ENCODE measurements at regions not wholly inside any gene's neighbourhood (a gene's known extent, or its start where the extent isn't known, plus 50 kb on each side); places are given as distances from the start of the nearest gene placed in this dataset.
A peak's percentile ranks its signal among the peaks of the same experiment; 100 is the strongest.

- H3K27ac Mint-ChIP-seq = no peak overlapping the region
- H3K4me1 Mint-ChIP-seq = no peaks in the 10 kb centered on the region
- no peaks in the 10 kb centered on the region for H3K36me3 Mint-ChIP-seq
- H3K9me3 Mint-ChIP-seq (ENCODE audit: low read depth) = peaks cover 2% of the 10 kb centered on the region
- ATAC-seq (no peak), DNase-seq (no peak)
- CTCF ChIA-PET = no interaction called here
- H3K4me3 Mint-ChIP-seq = no peak overlapping the region
- H3K27me3 Mint-ChIP-seq = no peaks in the 10 kb centered on the region
These were observed 68.7 kb upstream of the ARX start for GRCh38 chrX:25084446-25084845.

GRCh38 chrX:25083661-25084060, 67.9 kb upstream of the ARX start:
- no peak overlapping the region for H3K4me3 Mint-ChIP-seq
- H3K9me3 Mint-ChIP-seq (ENCODE audit: low read depth) = peaks cover 2% of the 10 kb centered on the region
- ATAC-seq (no peak), DNase-seq (no peak)
- CTCF ChIA-PET = no interaction called here
- H3K4me1 Mint-ChIP-seq = no peaks in the 10 kb centered on the region
- H3K27me3 Mint-ChIP-seq = no peaks in the 10 kb centered on the region
- no peaks in the 10 kb centered on the region for H3K36me3 Mint-ChIP-seq
- no peak overlapping the region for H3K27ac Mint-ChIP-seq

GRCh38 chrX:25079020-25079419, 63.3 kb upstream of the ARX start:
- DNase-seq (no peak), ATAC-seq (no peak)
- Mint-ChIP-seq H3K4me1 (peaks cover 7% of the 10 kb centered on the region), H3K27ac (no peak overlapping the region), H3K36me3 (no peaks in the 10 kb centered on the region), H3K9me3 (ENCODE audit: low read depth) (no peaks in the 10 kb centered on the region), H3K4me3 (no peak overlapping the region), H3K27me3 (peaks cover 6% of the 10 kb centered on the region)
- CTCF ChIA-PET = no interaction called here

GRCh38 chrX:25076941-25077500, 61.3 kb upstream of the ARX start:
- Mint-ChIP-seq H3K36me3 (no peaks in the 10 kb centered on the region), H3K4me1 (peaks cover 7% of the 10 kb centered on the region), H3K27me3 (peaks cover 6% of the 10 kb centered on the region), H3K27ac (no peak overlapping the region), H3K9me3 (ENCODE audit: low read depth) (no peaks in the 10 kb centered on the region), H3K4me3 (no peak overlapping the region)
- no peak for ATAC-seq
- CTCF ChIA-PET = no interaction called here
- DNase-seq = no peak

DNA sequence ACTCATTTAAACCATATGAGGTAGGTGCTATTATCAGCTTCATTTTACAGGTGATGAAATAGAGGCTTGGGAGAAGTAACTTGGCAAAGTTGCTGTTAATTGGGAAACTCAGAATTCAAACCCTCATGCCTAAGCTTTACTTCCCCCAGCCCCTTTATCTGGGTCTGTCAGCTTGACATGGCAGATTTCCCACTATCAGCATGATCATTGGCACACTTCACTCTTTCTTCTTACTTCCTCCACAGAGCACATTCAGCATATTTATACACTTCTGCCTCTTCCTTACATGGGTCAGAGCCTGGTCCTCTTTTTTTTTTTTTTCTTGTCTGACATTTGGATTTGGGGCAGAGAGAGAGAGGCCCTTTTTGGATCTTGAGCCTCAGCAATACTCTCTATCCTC, 56.5 kb upstream of the ARX start:
- ATAC-seq (no peak), DNase-seq (no peak)
- H3K36me3 Mint-ChIP-seq = peaks cover 7% of the 10 kb centered on the region
- no peak overlapping the region for H3K4me3 Mint-ChIP-seq
- peaks cover 17% of the 10 kb centered on the region for H3K4me1 Mint-ChIP-seq
- H3K27ac Mint-ChIP-seq = no peak overlapping the region
- CTCF ChIA-PET = no interaction called here
- no peaks in the 10 kb centered on the region for H3K9me3 Mint-ChIP-seq (ENCODE audit: low read depth)
- peaks cover 7% of the 10 kb centered on the region for H3K27me3 Mint-ChIP-seq

GRCh38 chrX:25070038-25070437, 54.3 kb upstream of the ARX start:
- no peak overlapping the region for H3K4me3 Mint-ChIP-seq
- CTCF ChIA-PET = no interaction called here
- peaks cover 2% of the 10 kb centered on the region for H3K27me3 Mint-ChIP-seq
- no peaks in the 10 kb centered on the region for H3K9me3 Mint-ChIP-seq (ENCODE audit: low read depth)
- DNase-seq (no peak), ATAC-seq (no peak)
- peaks cover 7% of the 10 kb centered on the region for H3K36me3 Mint-ChIP-seq
- H3K27ac Mint-ChIP-seq = no peak overlapping the region
- peaks cover 18% of the 10 kb centered on the region for H3K4me1 Mint-ChIP-seq

GRCh38 chrX:25069209-25069608, 53.4 kb upstream of the ARX start:
- Mint-ChIP-seq H3K36me3 (peaks cover 7% of the 10 kb centered on the region), H3K27ac (no peak overlapping the region), H3K27me3 (peaks cover 2% of the 10 kb centered on the region), H3K9me3 (ENCODE audit: low read depth) (no peaks in the 10 kb centered on the region), H3K4me1 (peaks cover 18% of the 10 kb centered on the region), H3K4me3 (no peak overlapping the region)
- CTCF ChIA-PET = no interaction called here
- no peak for DNase-seq
- no peak for ATAC-seq

- no peak for ATAC-seq
- Mint-ChIP-seq H3K27me3 (peaks cover 2% of the 10 kb centered on the region), H3K4me3 (peak overlapping the region; percentile 53), H3K9me3 (ENCODE audit: low read depth) (no peaks in the 10 kb centered on the region), H3K27ac (peak overlapping the region; percentile 79), H3K4me1 (peaks cover 18% of the 10 kb centered on the region), H3K36me3 (peaks cover 7% of the 10 kb centered on the region)
- DNase-seq = no peak
- CTCF ChIA-PET = interaction anchor here (2.0 kb wide), 1 partner anchor 47 kb away, joined by 15 read pairs; no protein-coding TSS in a partner anchor
These were observed 52.6 kb upstream of the ARX start for GRCh38 chrX:25068340-25068739.

GRCh38 chrX:25067271-25068172, 51.8 kb upstream of the ARX start:
- CTCF ChIA-PET = interaction anchor here (2.0 kb wide), 1 partner anchor 46 kb away, joined by 15 read pairs; no protein-coding TSS in a partner anchor
- ATAC-seq = peak; percentile 78
- Mint-ChIP-seq H3K36me3 (peaks cover 7% of the 10 kb centered on the region), H3K9me3 (ENCODE audit: low read depth) (no peaks in the 10 kb centered on the region), H3K27ac (peak overlapping the region; percentile 79), H3K27me3 (peaks cover 2% of the 10 kb centered on the region), H3K4me1 (peaks cover 18% of the 10 kb centered on the region), H3K4me3 (peak overlapping the region; percentile 53)
- DNase-seq = no peak

DNA sequence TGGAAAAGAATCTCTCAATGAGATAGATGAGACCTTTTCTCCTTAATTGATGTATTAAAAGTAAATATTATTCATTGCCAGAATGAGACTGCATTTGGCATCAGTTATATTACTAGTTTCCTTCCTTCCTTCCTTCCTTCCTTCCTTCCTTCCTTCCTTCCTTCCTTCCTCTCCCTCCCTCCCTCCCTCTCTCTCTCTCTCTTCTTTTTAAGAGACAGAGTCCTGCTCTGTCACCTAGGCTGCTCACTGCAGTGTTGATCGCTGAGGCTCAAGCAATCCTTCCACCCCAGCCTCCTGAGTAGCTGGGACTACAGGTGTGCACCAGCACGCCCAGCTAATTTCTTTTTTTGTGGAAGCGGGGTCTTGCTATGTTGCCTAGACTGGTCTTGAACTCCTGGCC, 50.4 kb upstream of the ARX start:
- CTCF ChIA-PET = interaction anchor here (2.0 kb wide), 1 partner anchor 44 kb away, joined by 15 read pairs; no protein-coding TSS in a partner anchor

More for the DNA sequence above, 50.4 kb upstream of the ARX start:
- H3K27me3 Mint-ChIP-seq = peaks cover 3% of the 10 kb centered on the region
- DNase-seq = no peak
- H3K9me3 Mint-ChIP-seq (ENCODE audit: low read depth) = no peaks in the 10 kb centered on the region
- H3K4me1 Mint-ChIP-seq = peaks cover 18% of the 10 kb centered on the region
- ATAC-seq = no peak
- no peak overlapping the region for H3K4me3 Mint-ChIP-seq
- no peak overlapping the region for H3K27ac Mint-ChIP-seq
- H3K36me3 Mint-ChIP-seq = peaks cover 7% of the 10 kb centered on the region
